ENCODE measurements at regions not wholly inside any gene's neighbourhood (a gene's known extent, or its start where the extent isn't known, plus 50 kb on each side); places are given as distances from the start of the nearest gene placed in this dataset.

DNA sequence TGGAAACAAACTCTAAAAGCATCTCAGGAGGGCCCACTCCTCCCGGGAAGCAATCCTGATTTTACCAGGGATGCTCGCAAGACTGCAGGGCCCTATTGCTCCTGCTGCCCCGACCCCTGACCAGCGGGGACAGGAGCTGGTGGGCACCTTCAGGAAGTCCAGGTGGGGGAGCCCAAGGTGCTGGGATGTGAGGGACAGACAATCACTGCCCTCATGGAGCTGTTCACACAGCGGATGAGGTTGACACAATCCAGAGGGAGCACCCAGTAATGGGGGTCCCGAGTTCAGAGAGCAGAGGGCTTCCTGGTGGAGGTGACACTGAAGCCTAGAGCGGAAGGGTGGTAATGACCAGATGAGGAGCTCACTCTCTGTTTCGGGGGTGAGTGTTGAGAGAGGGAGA lies 126.2 kb downstream of the FOXL1 start:
- TF ChIP-seq, protein P1, sequence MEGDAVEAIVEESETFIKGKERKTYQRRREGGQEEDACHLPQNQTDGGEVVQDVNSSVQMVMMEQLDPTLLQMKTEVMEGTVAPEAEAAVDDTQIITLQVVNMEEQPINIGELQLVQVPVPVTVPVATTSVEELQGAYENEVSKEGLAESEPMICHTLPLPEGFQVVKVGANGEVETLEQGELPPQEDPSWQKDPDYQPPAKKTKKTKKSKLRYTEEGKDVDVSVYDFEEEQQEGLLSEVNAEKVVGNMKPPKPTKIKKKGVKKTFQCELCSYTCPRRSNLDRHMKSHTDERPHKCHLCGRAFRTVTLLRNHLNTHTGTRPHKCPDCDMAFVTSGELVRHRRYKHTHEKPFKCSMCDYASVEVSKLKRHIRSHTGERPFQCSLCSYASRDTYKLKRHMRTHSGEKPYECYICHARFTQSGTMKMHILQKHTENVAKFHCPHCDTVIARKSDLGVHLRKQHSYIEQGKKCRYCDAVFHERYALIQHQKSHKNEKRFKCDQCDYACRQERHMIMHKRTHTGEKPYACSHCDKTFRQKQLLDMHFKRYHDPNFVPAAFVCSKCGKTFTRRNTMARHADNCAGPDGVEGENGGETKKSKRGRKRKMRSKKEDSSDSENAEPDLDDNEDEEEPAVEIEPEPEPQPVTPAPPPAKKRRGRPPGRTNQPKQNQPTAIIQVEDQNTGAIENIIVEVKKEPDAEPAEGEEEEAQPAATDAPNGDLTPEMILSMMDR (IDR thresholded peaks at IDR 0.05) = no peak
- TF ChIP-seq POLR2A (IDR thresholded peaks at IDR 0.05) = no peak

All from vagina (tissue), 2 donors.